ENCODE measurements at regions not wholly inside any gene's neighbourhood (a gene's known extent, or its start where the extent isn't known, plus 50 kb on each side); places are given as distances from the start of the nearest gene placed in this dataset.

- TF ChIP-seq POLR2A (IDR thresholded peaks at IDR 0.05), result no peak
- no peak for TF ChIP-seq CTCF (IDR thresholded peaks at IDR 0.05)
- TF ChIP-seq POLR2AphosphoS5 (IDR thresholded peaks at IDR 0.05), result no peak
- no peak for TF ChIP-seq EP300 (IDR thresholded peaks at IDR 0.05)
Observed at GRCh38 chr16:35193956-35194355, 1734.5 kb downstream of the TP53TG3F start.
